Spleen (tissue), 11 donors: ENCODE measurements at regions not wholly inside any gene's neighbourhood (a gene's known extent, or its start where the extent isn't known, plus 50 kb on each side); places are given as distances from the start of the nearest gene placed in this dataset.

ENCODE experiments used
- DNase-seq: peaks from one replicate; pipeline ENCODE4 v3.0.0-alpha.2; 2020
- H3K27ac ChIP-seq, 8 donors: fragments of 200-600 bp; sonication (generic) in 7 of 8; 1 replicate in 4 of 8; 2 replicates in 4 of 8; pipeline versions ENCODE4 v1.5.0 to v1.8.0; 2016 to 2021; ENCODE audit warnings: inconsistent platforms in 4 of 8, mild to moderate bottlenecking in 4 of 8, moderate library complexity in 1 of 8
- H3K27me3 ChIP-seq, 7 donors: fragments of 200-600 bp; sonication (generic) in 6 of 7; replicated peaks in 1 of 7; 1 replicate in 4 of 7; 2 replicates in 3 of 7; pipeline versions ENCODE4 v1.5.0 to v1.8.0; 2016 to 2021; ENCODE audit warnings: inconsistent platforms in 3 of 7, mild to moderate bottlenecking in 1 of 7
- H3K36me3 ChIP-seq, 6 donors: fragments of 200-600 bp; sonication (generic) in 5 of 6; 1 replicate in 4 of 6; 2 replicates in 2 of 6; pipeline versions ENCODE4 v1.5.0 to v1.8.0; 2016 to 2021; ENCODE audit warnings: inconsistent platforms in 2 of 6
- H3K4me1 ChIP-seq, 6 donors: fragments of 200-600 bp; sonication (generic) in 5 of 6; 1 replicate in 3 of 6; 2 replicates in 3 of 6; pipeline versions ENCODE4 v1.5.0 to v1.8.0; 2016 to 2021; ENCODE audit warnings: inconsistent platforms in 3 of 6
- H3K4me3 ChIP-seq, 8 donors: fragments of 200-600 bp; sonication (generic) in 7 of 8; 1 replicate in 4 of 8; 2 replicates in 4 of 8; pipeline versions ENCODE4 v1.5.0 to v1.8.0; 2016 to 2021; ENCODE audit warnings: inconsistent platforms in 4 of 8, mild to moderate bottlenecking in 4 of 8, moderate library complexity in 2 of 8
- H3K9me3 ChIP-seq, 8 donors: fragments of 200-600 bp; sonication (generic) in 7 of 8; 1 replicate in 4 of 8; 2 replicates in 4 of 8; pipeline versions ENCODE4 v1.5.0 to v1.8.0; 2016 to 2021; ENCODE audit warnings: inconsistent platforms in 4 of 8
- POLR2A ChIP-seq, 3 donors: fragments of 450-650 bp; IDR thresholded peaks; one replicate each; pipeline ENCODE4 v1.5.1; 2017; ENCODE audit warnings: antibody characterized with exemption in 3 of 3, mild to moderate bottlenecking in 1 of 3
- POLR2AphosphoS5 ChIP-seq, 3 donors: sonication (generic); formaldehyde crosslinking; IDR thresholded peaks; one replicate each; pipeline ENCODE4 v1.5.1; 2017; ENCODE audit warnings: antibody characterized with exemption in 3 of 3
- WGBS, 5 donors: extraction: QIAGEN DNeasy Blood & Tissue Kit in 3 of 5; methylation state at CpG; one replicate each; pipeline versions ENCODE4 v1.1.5 to v1.1.7; 2013 to 2018; 5-methylcytosine and 5-hydroxymethylcytosine counted together
- intact Hi-C: fragments of 100-400 bp; cut with DNase I; formaldehyde crosslinking; loops from one replicate; pipeline ENCODE4 v1.15.0; 2023; ENCODE audit warnings: low total_unique reads
- TF ChIP-seq, protein P1 (sequence below), 11 experiments: fragments of 200-600 bp in 7 of 11; fragments of 450-650 bp in 4 of 11; sonication (generic) in 4 of 11; IDR thresholded peaks in 8 of 11; conservative IDR thresholded peaks in 3 of 11; 1 replicate in 7 of 11; 2 replicates in 4 of 11; pipeline versions ENCODE4 v1.4.0 to v1.8.0; 2016 to 2021; ENCODE audit warnings: antibody characterized with exemption in 11 of 11, inconsistent platforms in 4 of 11, mild to moderate bottlenecking in 1 of 11
- donor health status: healthy with polysubstance abuse.
- donor health status: DM: no; HTN: no; CAD: no; lungs with moderate emphysema.
- donor health status: DM: no; HTN: no; CAD: no.
- donor health status: Bipolar disorder and iron deficiency.
- donor health status: healthy.
- donor health status: DM: no; HTN: no; CAD: no.
- donor health status: DM: yes; HTN: yes; CAD: no.

- H3K36me3 ChIP-seq, result no peaks in the 10 kb centered on the region
- TF ChIP-seq POLR2A (IDR thresholded peaks at IDR 0.05) (no peak), POLR2AphosphoS5 (IDR thresholded peaks at IDR 0.05) (no peak)
- TF ChIP-seq, protein P1, sequence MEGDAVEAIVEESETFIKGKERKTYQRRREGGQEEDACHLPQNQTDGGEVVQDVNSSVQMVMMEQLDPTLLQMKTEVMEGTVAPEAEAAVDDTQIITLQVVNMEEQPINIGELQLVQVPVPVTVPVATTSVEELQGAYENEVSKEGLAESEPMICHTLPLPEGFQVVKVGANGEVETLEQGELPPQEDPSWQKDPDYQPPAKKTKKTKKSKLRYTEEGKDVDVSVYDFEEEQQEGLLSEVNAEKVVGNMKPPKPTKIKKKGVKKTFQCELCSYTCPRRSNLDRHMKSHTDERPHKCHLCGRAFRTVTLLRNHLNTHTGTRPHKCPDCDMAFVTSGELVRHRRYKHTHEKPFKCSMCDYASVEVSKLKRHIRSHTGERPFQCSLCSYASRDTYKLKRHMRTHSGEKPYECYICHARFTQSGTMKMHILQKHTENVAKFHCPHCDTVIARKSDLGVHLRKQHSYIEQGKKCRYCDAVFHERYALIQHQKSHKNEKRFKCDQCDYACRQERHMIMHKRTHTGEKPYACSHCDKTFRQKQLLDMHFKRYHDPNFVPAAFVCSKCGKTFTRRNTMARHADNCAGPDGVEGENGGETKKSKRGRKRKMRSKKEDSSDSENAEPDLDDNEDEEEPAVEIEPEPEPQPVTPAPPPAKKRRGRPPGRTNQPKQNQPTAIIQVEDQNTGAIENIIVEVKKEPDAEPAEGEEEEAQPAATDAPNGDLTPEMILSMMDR (IDR thresholded peaks at IDR 0.05 in 8 of 11, conservative IDR thresholded peaks at IDR 0.05 in 3 of 11), result no peak
- H3K9me3 ChIP-seq, result peaks cover 0 to 24% (median 15%) of the 10 kb centered on the region in 8 donors
- H3K4me1 ChIP-seq, result no peaks in the 10 kb centered on the region
- H3K27ac ChIP-seq, result no peak overlapping the region
- no peak overlapping the region for H3K4me3 ChIP-seq
- DNase-seq, result no peak
- H3K27me3 ChIP-seq, result no peaks in the 10 kb centered on the region
- intact Hi-C loops, result no loop called here
Measured at GRCh38 chr18:44474591-44474990, 206.1 kb upstream of the SETBP1 start.

DNA sequence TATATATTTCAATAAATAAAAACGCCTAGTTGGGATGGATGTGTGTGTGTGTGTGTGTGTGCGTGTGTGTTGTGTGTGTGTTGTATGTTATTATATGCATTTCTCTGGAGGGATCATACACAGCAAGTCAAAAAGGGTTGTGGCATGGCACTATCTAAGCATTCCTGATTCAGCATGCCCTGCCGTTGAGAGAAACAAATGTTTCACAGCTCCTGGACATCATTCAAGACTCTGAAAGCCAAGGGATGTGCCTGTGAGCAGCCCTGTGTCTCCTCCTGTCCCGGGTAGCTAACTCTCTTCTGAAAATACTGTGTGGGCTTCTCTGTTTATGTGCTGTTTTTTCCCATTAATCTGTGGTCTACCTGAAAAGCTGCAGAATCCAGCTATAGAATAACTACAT lies 197.9 kb upstream of the SETBP1 start:
- Histone ChIP-seq H3K36me3 (no peaks in the 10 kb centered on the region), H3K4me1 (no peaks in the 10 kb centered on the region), H3K27ac (no peak overlapping the region), H3K9me3 (peaks cover 0 to 42% (median 30%) of the 10 kb centered on the region in 8 donors), H3K27me3 (no peaks in the 10 kb centered on the region), H3K4me3 (no peak overlapping the region)
- no peak for TF ChIP-seq POLR2AphosphoS5 (IDR thresholded peaks at IDR 0.05)
- DNase-seq, result no peak
- 51 to 88% (median 81%) methylated on average over 4 of the region's 4 CpGs for WGBS, 5 donors
- intact Hi-C loops, result no loop called here

- intact Hi-C loops, result no loop called here
Measured at GRCh38 chr18:44495151-44495550, 185.5 kb upstream of the SETBP1 start.

GRCh38 chr18:44497311-44497710 lies 183.4 kb upstream of the SETBP1 start:
- intact Hi-C loops, result no loop called here
- Histone ChIP-seq H3K36me3 (no peaks in the 10 kb centered on the region), H3K4me3 (no peak overlapping the region), H3K9me3 (no peaks in the 10 kb centered on the region), H3K27me3 (no peaks in the 10 kb centered on the region), H3K4me1 (peaks cover 0 to 18% (median 2%) of the 10 kb centered on the region in 6 donors), H3K27ac (no peak overlapping the region)
- no peak for TF ChIP-seq POLR2A (IDR thresholded peaks at IDR 0.05)
- no peak for DNase-seq
- WGBS, 5 donors, result 66 to 85% (median 70%) methylated on average over 3 of the region's 3 CpGs

More at GRCh38 chr18:44495151-44495550, 185.5 kb upstream of the SETBP1 start:
- no peak overlapping the region for H3K4me3 ChIP-seq
- WGBS, 5 donors, result 80 to 90% (median 85%) methylated on average over 5 of the region's 5 CpGs
- H3K9me3 ChIP-seq, result no peaks in the 10 kb centered on the region
- no peaks in the 10 kb centered on the region for H3K36me3 ChIP-seq
- no peak for DNase-seq
- H3K27ac ChIP-seq, result no peak overlapping the region
- TF ChIP-seq, protein P1 (IDR thresholded peaks at IDR 0.05 in 8 of 11, conservative IDR thresholded peaks at IDR 0.05 in 3 of 11), result no peak
- TF ChIP-seq POLR2A (IDR thresholded peaks at IDR 0.05), result no peak
- TF ChIP-seq POLR2AphosphoS5 (IDR thresholded peaks at IDR 0.05), result no peak
- no peaks in the 10 kb centered on the region for H3K4me1 ChIP-seq
- H3K27me3 ChIP-seq, result no peaks in the 10 kb centered on the region

- 83 to 93% (median 90%) methylated on average over 3 of the region's 3 CpGs for WGBS, 5 donors
- intact Hi-C loops, result no loop called here
- no peak for DNase-seq
Measured at GRCh38 chr18:44497757-44498490, 182.8 kb upstream of the SETBP1 start.

More at GRCh38 chr18:44497757-44498490, 182.8 kb upstream of the SETBP1 start:
- Histone ChIP-seq H3K9me3 (no peaks in the 10 kb centered on the region), H3K4me1 (peaks cover 0 to 24% (median 8%) of the 10 kb centered on the region in 6 donors), H3K4me3 (no peak overlapping the region), H3K27me3 (no peaks in the 10 kb centered on the region), H3K27ac (no peak overlapping the region), H3K36me3 (no peaks in the 10 kb centered on the region)
- TF ChIP-seq, protein P1 (IDR thresholded peaks at IDR 0.05 in 8 of 11, conservative IDR thresholded peaks at IDR 0.05 in 3 of 11), result no peak
- TF ChIP-seq POLR2A (IDR thresholded peaks at IDR 0.05) (no peak), POLR2AphosphoS5 (IDR thresholded peaks at IDR 0.05) (no peak)
